Mesothelial cell of epicardium (in vitro differentiated cells): ENCODE measurements at regions not wholly inside any gene's neighbourhood (a gene's known extent, or its start where the extent isn't known, plus 50 kb on each side); places are given as distances from the start of the nearest gene placed in this dataset.

Experiments
- DNase-seq, 2 experiments: peaks; one replicate each; pipeline ENCODE4 v3.0.0; 2021; ENCODE audit warnings: low spot score in 2 of 2; ENCODE audit not compliant: unreplicated experiment in 2 of 2
- H3K27ac Mint-ChIP-seq: 2 replicates; pipeline ENCODE4 v1.8.0; 2021; ENCODE audit warnings: mixed read lengths
- H3K27me3 Mint-ChIP-seq: 2 replicates; pipeline ENCODE4 v1.8.0; 2021; ENCODE audit warnings: low read depth, mixed read lengths
- H3K36me3 Mint-ChIP-seq: 2 replicates; pipeline ENCODE4 v1.8.0; 2021; ENCODE audit warnings: mixed read lengths
- H3K4me1 Mint-ChIP-seq: 2 replicates; pipeline ENCODE4 v1.8.0; 2021; ENCODE audit warnings: mixed read lengths
- H3K4me3 Mint-ChIP-seq: 2 replicates; pipeline ENCODE4 v1.8.0; 2021; ENCODE audit warnings: mild to moderate bottlenecking, moderate library complexity, mixed read lengths
- H3K9me3 Mint-ChIP-seq: 2 replicates; pipeline ENCODE4 v1.8.0; 2021; ENCODE audit warnings: mixed read lengths
- TF ChIP-seq, protein P1 (sequence below): fragments of 200-600 bp; sonication (generic); IDR thresholded peaks from one replicate; pipeline ENCODE4 v1.5.0; 2021; ENCODE audit warnings: antibody characterized with exemption; ENCODE audit not compliant: unreplicated experiment

- Mint-ChIP-seq H3K27me3 (no peaks in the 10 kb centered on the region), H3K9me3 (peaks cover 24% of the 10 kb centered on the region), H3K36me3 (no peaks in the 10 kb centered on the region), H3K27ac (no peak overlapping the region), H3K4me1 (no peaks in the 10 kb centered on the region), H3K4me3 (no peak overlapping the region)
- no peak for DNase-seq
- TF ChIP-seq, protein P1, sequence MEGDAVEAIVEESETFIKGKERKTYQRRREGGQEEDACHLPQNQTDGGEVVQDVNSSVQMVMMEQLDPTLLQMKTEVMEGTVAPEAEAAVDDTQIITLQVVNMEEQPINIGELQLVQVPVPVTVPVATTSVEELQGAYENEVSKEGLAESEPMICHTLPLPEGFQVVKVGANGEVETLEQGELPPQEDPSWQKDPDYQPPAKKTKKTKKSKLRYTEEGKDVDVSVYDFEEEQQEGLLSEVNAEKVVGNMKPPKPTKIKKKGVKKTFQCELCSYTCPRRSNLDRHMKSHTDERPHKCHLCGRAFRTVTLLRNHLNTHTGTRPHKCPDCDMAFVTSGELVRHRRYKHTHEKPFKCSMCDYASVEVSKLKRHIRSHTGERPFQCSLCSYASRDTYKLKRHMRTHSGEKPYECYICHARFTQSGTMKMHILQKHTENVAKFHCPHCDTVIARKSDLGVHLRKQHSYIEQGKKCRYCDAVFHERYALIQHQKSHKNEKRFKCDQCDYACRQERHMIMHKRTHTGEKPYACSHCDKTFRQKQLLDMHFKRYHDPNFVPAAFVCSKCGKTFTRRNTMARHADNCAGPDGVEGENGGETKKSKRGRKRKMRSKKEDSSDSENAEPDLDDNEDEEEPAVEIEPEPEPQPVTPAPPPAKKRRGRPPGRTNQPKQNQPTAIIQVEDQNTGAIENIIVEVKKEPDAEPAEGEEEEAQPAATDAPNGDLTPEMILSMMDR = no peak
These were observed 50.8 kb upstream of the KLHL13 start for GRCh38 chrX:118167361-118167760.

GRCh38 chrX:118171356-118171755 lies 54.7 kb upstream of the KLHL13 start:
- no peaks in the 10 kb centered on the region for H3K4me1 Mint-ChIP-seq
- H3K27ac Mint-ChIP-seq = no peak overlapping the region
- H3K27me3 Mint-ChIP-seq = no peaks in the 10 kb centered on the region
- TF ChIP-seq, protein P1 = no peak
- no peak overlapping the region for H3K4me3 Mint-ChIP-seq
- no peaks in the 10 kb centered on the region for H3K36me3 Mint-ChIP-seq
- peaks cover 24% of the 10 kb centered on the region for H3K9me3 Mint-ChIP-seq
- no peak for DNase-seq

GRCh38 chrX:118174516-118175098 lies 58.0 kb upstream of the KLHL13 start:
- no peaks in the 10 kb centered on the region for H3K36me3 Mint-ChIP-seq
- H3K4me3 Mint-ChIP-seq = no peak overlapping the region

GRCh38 chrX:118177708-118178107 lies 61.1 kb upstream of the KLHL13 start:
- H3K4me3 Mint-ChIP-seq = no peak overlapping the region
- H3K4me1 Mint-ChIP-seq = no peaks in the 10 kb centered on the region
- peaks cover 39% of the 10 kb centered on the region for H3K9me3 Mint-ChIP-seq
- no peaks in the 10 kb centered on the region for H3K27me3 Mint-ChIP-seq
- TF ChIP-seq, protein P1 = no peak
- DNase-seq = no peak
- H3K36me3 Mint-ChIP-seq = no peaks in the 10 kb centered on the region
- no peak overlapping the region for H3K27ac Mint-ChIP-seq

More at GRCh38 chrX:118174516-118175098, 58.0 kb upstream of the KLHL13 start:
- no peaks in the 10 kb centered on the region for H3K4me1 Mint-ChIP-seq
- TF ChIP-seq, protein P1 = no peak
- no peak overlapping the region for H3K27ac Mint-ChIP-seq
- peaks cover 32% of the 10 kb centered on the region for H3K9me3 Mint-ChIP-seq
- H3K27me3 Mint-ChIP-seq = no peaks in the 10 kb centered on the region
- no peak for DNase-seq

GRCh38 chrX:118178450-118178849 lies 61.8 kb upstream of the KLHL13 start:
- Mint-ChIP-seq H3K27me3 (no peaks in the 10 kb centered on the region), H3K36me3 (no peaks in the 10 kb centered on the region), H3K9me3 (peaks cover 37% of the 10 kb centered on the region), H3K4me3 (no peak overlapping the region), H3K27ac (no peak overlapping the region), H3K4me1 (no peaks in the 10 kb centered on the region)
- TF ChIP-seq, protein P1 = no peak
- no peak for DNase-seq

DNA sequence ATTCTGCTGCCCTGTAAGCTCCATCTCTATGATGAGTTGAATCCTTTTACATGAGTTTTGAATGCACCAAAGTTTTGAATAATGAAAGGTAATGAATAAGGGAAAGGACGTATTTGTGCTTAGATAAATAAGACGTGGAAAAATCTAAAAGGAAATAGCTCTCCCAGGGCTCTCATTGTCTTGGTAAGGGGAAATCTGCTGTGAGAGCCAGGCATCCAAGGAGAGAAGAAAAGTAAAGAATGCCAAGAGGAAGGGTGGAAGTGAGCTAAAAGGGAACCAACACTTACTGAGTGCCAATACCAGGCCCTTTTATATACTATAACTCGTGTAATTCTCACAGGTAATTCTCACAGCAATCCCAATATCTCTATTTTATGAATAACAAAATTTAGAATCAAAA lies 62.6 kb upstream of the KLHL13 start:
- no peak for DNase-seq
- Mint-ChIP-seq H3K4me3 (no peak overlapping the region), H3K27me3 (no peaks in the 10 kb centered on the region), H3K27ac (no peak overlapping the region), H3K4me1 (no peaks in the 10 kb centered on the region), H3K36me3 (no peaks in the 10 kb centered on the region), H3K9me3 (peaks cover 42% of the 10 kb centered on the region)
- TF ChIP-seq, protein P1 = no peak
